Right cardiac atrium (tissue), 5 donors: ENCODE measurements at regions not wholly inside any gene's neighbourhood (a gene's known extent, or its start where the extent isn't known, plus 50 kb on each side); places are given as distances from the start of the nearest gene placed in this dataset.

Experiments used
- ATAC-seq, 2 donors: fragments of 200-7000 bp; cut with Tn5 transposase; one replicate each; pipeline versions ENCODE4 v1.8.0 to v1.9.1; 2020; ENCODE audit warnings: moderate library complexity in 2 of 2, mild to moderate bottlenecking in 1 of 2
- DNase-seq, 3 donors: peaks; one replicate each; pipeline ENCODE4 v3.0.0-alpha.2; 2020
- H3K27ac ChIP-seq: one replicate; pipeline ENCODE4 v1.5.1; 2013; ENCODE audit warnings: mild to moderate bottlenecking, low read length, control low read depth, moderate library complexity
- H3K27me3 ChIP-seq: one replicate; pipeline ENCODE4 v1.6.1; 2013; ENCODE audit not compliant: control insufficient read depth, insufficient read depth
- H3K4me1 ChIP-seq: one replicate; pipeline ENCODE4 v1.6.1; 2013; ENCODE audit warnings: low read length; ENCODE audit not compliant: control insufficient read depth, insufficient read depth
- H3K4me3 ChIP-seq: one replicate; pipeline ENCODE4 v1.5.1; 2013; ENCODE audit warnings: low read length, control low read depth
- H3K9me3 ChIP-seq: one replicate; pipeline ENCODE4 v1.6.1; 2013; ENCODE audit warnings: low read length; ENCODE audit not compliant: control insufficient read depth
- WGBS: extraction: QIAGEN DNeasy Blood & Tissue Kit; methylation state at CpG from one replicate; pipeline ENCODE4 v1.1.7; 2013; 5-methylcytosine and 5-hydroxymethylcytosine counted together
- intact Hi-C, 4 donors: fragments of 100-400 bp; cut with DNase I; formaldehyde crosslinking; loops; one replicate each; pipeline versions ENCODE4 v1.11.0 to v1.14.0; 2022 to 2023
- donor health status: healthy with polysubstance abuse.
- donor health status: DM: no; HTN: yes; CAD: no.
- donor health status: DM: no; HTN: no; CAD: no.
- donor health status: DM: no; HTN: yes; CAD: no; lungs with severe emphysema.
- donor health status: DM: yes; HTN: yes; CAD: no.

DNA sequence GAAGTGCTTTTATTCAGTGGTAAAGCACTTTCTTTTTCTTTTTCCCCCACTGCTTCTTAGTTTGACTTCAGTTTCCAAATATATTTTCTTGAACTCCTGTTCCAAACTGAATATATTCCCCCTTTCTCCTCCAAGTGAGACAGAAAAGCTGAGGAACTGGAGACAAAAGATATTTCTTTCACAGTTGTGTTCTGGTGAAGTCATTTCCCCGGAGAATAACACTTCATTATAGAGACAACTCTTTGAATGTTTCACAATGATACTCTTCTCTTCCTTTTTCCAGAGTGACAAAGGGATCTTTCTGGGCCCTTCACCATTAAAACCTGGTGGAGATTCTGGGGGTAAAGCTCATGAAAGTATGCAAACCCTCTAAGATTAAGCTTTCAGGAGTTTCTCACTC, 860.8 kb upstream of the SLITRK5 start:
- ATAC-seq = no peak
- H3K9me3 ChIP-seq = no peaks in the 10 kb centered on the region
- H3K27me3 ChIP-seq = no peaks in the 10 kb centered on the region
- H3K4me3 ChIP-seq = no peak overlapping the region
- no peak for DNase-seq
- H3K27ac ChIP-seq = no peak overlapping the region
- H3K4me1 ChIP-seq = no peaks in the 10 kb centered on the region
- intact Hi-C loops = no loop called here
- WGBS = 70% methylated on average over 1 of the region's 1 CpG

DNA sequence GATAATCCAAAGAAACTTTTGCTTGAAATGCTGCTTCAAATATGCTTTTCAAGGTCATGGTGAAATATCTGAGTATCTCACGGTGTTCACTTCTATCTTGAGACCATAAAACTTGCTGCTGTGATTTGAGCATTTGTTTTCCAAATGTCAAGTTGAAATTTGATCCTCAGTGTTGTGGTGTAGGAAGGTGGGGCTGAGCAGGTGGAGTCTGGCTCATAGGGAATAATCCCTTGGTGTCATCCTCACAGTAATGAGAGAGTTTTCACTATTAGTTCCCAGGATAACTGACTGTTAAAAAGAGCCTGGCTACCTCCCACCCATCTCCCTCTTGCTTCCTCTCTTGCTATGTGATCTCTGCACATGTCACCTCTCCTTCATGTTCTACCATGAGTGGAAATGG, 858.0 kb upstream of the SLITRK5 start:
- Histone ChIP-seq H3K27me3 (no peaks in the 10 kb centered on the region), H3K27ac (no peak overlapping the region), H3K9me3 (no peaks in the 10 kb centered on the region), H3K4me1 (no peaks in the 10 kb centered on the region), H3K4me3 (no peak overlapping the region)
- whole genome bisulfite sequencing = 53% methylated on average over 1 of the region's 1 CpG
- ATAC-seq (no peak), DNase-seq (no peak)
- intact Hi-C loops = no loop called here

DNA sequence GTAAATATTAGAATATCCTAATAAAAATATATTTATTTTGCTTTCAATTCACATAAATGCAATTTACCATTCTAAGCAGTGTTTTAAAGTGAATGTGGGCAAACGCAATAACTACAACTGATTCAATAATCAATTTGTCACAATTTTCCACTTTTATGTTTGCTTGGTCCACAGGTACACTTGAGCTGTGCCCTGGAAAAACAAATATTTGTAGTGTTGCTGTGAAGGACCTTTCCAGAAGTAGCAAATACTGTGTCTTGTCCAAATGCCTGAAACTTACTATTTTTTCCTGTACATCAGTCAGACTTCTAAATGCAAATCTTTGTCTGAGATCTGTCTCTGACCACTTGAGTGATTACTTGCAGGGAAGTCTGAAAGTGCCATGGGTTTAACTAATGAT, 845.8 kb upstream of the SLITRK5 start:
- no peaks in the 10 kb centered on the region for H3K27me3 ChIP-seq
- no peaks in the 10 kb centered on the region for H3K4me1 ChIP-seq
- WGBS = 86% methylated on average over 1 of the region's 1 CpG
- no peak overlapping the region for H3K4me3 ChIP-seq
- intact Hi-C loops = no loop called here
- H3K9me3 ChIP-seq = no peaks in the 10 kb centered on the region
- H3K27ac ChIP-seq = no peak overlapping the region
- ATAC-seq (no peak), DNase-seq (no peak)

DNA sequence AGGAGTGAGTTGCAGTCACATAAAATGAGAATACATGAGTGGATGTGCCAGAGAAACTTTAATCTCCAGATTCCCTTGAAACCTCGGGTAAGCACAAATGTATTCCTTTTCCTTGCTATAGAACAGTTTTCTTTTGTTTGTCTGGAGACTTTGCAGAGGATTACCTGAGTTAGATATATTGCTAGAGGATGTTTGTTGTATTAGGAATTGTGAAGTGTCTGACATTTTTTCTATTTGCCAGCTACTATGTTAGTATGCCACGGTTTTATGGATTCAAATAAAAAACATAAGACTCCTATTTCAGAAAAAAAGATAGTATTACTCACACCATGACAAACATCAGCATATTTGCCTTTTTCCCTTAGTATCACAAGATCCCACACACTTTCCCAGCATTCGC, 844.9 kb upstream of the SLITRK5 start:
- Histone ChIP-seq H3K4me3 (no peak overlapping the region), H3K4me1 (no peaks in the 10 kb centered on the region), H3K27ac (no peak overlapping the region), H3K27me3 (no peaks in the 10 kb centered on the region), H3K9me3 (no peaks in the 10 kb centered on the region)
- WGBS = 75% methylated on average over 3 of the region's 3 CpGs
- DNase-seq (no peak), ATAC-seq (no peak)
- intact Hi-C loops = no loop called here

DNA sequence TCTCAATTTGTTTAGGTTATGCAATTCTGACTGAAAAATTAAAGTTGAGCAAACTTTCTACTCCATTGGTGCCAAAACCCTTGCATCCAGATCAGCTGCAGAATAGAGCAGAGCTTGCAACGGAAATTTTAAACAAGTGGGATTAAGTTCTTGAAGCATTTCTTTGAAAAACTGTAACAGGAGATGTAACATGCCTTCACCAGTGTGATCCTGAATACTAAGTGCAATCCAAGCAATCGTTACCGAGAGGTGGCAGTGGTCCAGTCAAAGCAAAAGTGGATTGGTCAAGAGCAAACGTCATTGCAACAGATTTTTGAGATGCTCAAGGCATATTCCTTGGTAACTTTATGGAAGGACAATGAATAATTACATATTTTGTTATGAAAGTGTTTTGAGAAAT, 841.1 kb upstream of the SLITRK5 start:
- H3K4me1 ChIP-seq = no peaks in the 10 kb centered on the region
- no peaks in the 10 kb centered on the region for H3K27me3 ChIP-seq
- intact Hi-C loops = no loop called here
- 55% methylated on average over 4 of the region's 4 CpGs for WGBS
- no peaks in the 10 kb centered on the region for H3K9me3 ChIP-seq
- no peak for ATAC-seq
- H3K27ac ChIP-seq = no peak overlapping the region
- H3K4me3 ChIP-seq = no peak overlapping the region
- DNase-seq = no peak

DNA sequence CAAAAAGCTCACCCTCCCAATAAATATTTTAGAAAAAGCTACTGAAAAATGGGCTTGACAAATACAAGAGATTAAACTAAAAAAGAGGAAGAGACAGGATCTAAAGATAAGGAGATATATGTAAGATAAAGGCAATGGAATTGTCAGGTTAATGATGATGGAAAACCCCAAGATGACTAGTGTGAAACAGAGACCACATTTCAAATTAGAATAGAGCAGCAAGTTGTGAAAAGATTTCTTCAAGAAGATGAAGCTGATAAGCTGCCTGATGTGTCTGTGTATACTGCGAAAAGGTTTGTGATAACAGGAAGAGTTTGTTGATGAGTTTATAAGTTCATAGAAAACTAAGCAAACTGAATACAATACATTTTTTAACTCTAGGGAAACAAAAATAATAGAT, 840.1 kb upstream of the SLITRK5 start:
- intact Hi-C loops = no loop called here

DNA sequence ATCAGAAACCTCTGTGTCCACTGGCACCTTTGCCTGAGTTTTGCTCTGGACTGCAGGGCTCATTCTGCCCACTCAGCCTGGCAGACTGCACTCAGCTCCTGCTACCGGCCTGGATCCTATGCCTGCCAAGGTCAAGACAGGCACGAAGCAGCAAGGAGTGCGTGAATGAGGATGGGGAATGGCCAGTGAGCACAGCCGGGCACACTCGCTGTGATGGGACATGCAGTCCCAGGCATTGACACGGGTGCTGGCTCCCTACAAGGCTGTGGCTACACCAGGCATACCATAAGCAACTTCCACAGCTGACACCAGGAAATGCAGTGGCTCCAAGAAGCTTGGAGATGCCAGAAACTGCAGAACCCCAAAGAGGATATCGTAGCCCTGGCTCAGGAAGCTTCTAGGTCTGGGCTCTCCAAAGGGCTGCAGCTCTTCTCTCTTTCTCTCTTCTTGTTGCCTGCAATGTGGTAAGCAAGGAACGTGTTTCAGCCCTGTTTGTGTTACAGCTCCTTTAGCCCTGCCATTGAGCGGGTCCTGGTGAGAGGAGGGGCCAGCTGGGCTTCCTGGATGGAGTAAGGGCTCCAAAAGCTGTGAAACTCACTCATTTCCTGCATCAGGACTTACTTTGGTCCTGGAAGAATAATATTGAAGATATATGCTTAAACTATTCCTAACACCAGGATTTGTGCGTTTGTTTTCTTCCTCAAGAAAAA, 832.6 kb upstream of the SLITRK5 start:
- H3K27me3 ChIP-seq = no peaks in the 10 kb centered on the region
- H3K4me1 ChIP-seq = no peaks in the 10 kb centered on the region
- intact Hi-C loops = no loop called here
- H3K9me3 ChIP-seq = no peaks in the 10 kb centered on the region
- DNase-seq (no peak), ATAC-seq (no peak)
- 77% methylated on average over 10 of the region's 10 CpGs for WGBS
- no peak overlapping the region for H3K4me3 ChIP-seq
- H3K27ac ChIP-seq = no peak overlapping the region

More for the DNA sequence above, 840.1 kb upstream of the SLITRK5 start:
- WGBS = 58% methylated on average over 1 of the region's 1 CpG
- H3K27ac ChIP-seq = no peak overlapping the region
- no peaks in the 10 kb centered on the region for H3K9me3 ChIP-seq
- H3K4me3 ChIP-seq = no peak overlapping the region
- no peaks in the 10 kb centered on the region for H3K4me1 ChIP-seq
- DNase-seq = no peak
- H3K27me3 ChIP-seq = no peaks in the 10 kb centered on the region
- ATAC-seq = no peak

DNA sequence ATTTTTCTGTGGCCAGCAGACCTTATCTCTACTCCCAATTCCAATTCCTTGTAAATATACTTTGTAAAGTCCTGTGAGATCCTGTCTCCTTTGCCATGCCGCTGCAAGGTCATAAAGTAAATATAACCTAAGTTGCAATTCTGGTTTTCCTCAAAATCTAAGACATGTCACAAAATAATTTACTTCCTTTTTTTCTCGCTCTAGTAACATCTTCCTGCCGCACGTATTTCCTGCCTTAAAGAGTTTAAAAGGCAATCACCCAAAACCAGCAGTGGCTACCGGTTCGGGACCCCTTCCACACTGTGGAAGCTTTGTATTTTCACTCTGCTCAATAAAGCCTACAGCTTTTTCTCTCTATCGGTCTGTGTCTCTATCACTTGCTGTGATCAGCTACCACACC, 832.0 kb upstream of the SLITRK5 start:
- Histone ChIP-seq H3K4me3 (no peak overlapping the region), H3K4me1 (no peaks in the 10 kb centered on the region), H3K9me3 (no peaks in the 10 kb centered on the region), H3K27ac (no peak overlapping the region), H3K27me3 (no peaks in the 10 kb centered on the region)
- ATAC-seq (no peak), DNase-seq (no peak)
- intact Hi-C loops = no loop called here
- WGBS = 75% methylated on average over 7 of the region's 7 CpGs

DNA sequence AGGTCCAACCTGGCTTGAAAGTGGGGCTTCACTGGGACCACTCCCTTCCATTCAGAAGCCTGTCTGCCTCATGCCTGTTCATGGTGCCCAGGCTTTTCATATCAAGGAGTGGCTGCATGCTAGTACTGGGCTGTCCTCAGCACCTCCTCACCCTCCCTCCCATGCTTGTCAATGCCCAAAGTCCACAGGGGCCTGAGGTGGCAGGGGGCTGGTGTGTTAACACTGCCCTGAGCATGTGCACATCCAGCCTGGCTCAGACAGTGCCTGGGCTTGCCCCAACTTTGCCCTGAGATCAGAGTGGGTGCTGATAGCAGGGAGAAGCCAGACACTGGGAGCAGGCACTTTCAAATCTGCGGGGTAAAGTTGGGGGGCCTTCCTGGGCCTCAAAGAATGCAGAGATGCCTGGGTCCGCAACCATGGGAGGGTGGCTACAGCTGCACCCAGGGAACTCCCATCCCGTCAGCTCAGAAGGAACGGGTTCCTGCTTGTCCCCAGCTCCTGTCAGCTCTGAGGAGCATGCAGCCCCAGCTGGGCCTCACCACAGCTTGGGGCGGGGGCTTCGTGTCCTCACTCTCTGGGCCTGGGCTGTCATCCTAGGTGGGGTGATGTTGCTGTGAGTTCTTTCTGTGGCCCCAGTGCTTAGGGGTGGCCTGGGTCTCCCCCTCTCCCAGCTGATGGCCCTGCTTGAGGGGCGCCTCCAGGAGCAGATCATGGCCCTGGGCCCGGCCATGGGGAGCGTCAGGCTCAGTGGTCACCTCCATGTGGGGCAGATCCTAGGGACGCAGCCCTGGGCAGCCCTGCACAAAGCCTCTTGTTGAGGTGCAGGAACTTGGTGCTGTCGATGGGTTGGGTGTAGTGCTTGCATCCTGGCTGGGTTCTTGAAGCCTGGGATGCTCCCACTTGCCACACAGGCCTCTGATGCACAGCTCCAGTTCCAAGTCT, 830.6 kb upstream of the SLITRK5 start:
- no peak overlapping the region for H3K27ac ChIP-seq
- no peaks in the 10 kb centered on the region for H3K27me3 ChIP-seq
- no peak overlapping the region for H3K4me3 ChIP-seq
- WGBS = 86% methylated on average over 11 of the region's 11 CpGs
- no peaks in the 10 kb centered on the region for H3K4me1 ChIP-seq
- no peaks in the 10 kb centered on the region for H3K9me3 ChIP-seq
- DNase-seq (peak in 1 of 3 donors; percentile 29), ATAC-seq (no peak)
- intact Hi-C loops = no loop called here

DNA sequence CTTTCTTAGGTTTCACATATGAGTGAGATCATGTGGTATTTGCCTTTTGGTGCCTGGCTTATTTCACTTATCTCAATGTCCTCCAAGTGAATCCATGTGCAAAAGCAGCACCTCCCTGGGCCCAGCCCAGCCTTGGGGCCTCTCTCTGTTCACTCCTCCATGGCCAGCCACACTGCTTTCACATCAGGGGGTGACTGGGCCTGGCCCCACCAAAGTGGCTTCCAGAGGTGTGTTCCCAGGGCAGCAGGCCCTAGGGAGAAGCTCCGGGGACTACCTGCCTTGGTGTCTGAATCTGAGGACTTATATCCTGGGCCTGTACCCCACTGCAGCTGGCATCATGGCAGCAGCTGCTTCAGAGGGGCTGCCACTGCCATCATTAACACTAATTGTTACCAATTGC, 829.9 kb upstream of the SLITRK5 start:
- intact Hi-C loops = no loop called here
- Histone ChIP-seq H3K9me3 (no peaks in the 10 kb centered on the region), H3K4me3 (no peak overlapping the region), H3K4me1 (no peaks in the 10 kb centered on the region), H3K27ac (no peak overlapping the region), H3K27me3 (no peaks in the 10 kb centered on the region)
- no peak for ATAC-seq
- no peak for DNase-seq
- 81% methylated on average over 1 of the region's 1 CpG for WGBS

DNA sequence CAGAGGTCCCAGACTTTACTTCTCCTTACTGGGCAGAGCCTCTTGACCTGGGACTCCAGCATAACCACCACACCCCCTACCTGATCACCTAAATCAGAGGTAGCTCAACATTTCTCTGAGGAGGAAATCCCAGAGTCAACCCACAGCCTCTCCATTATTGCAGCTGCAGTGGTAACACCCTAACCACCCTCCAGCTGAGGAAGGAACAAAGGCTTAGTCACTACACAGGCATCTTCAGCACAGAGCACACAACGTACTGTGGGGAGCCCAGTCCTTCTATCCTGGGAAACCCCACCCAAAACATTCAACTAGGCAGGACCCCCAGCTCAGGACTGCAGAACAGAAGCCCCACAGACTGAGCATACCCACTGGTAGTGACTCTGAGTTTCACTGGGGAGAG, 824.7 kb upstream of the SLITRK5 start:
- no peaks in the 10 kb centered on the region for H3K27me3 ChIP-seq
- no peaks in the 10 kb centered on the region for H3K4me1 ChIP-seq
- WGBS = 53% methylated on average over 1 of the region's 1 CpG
- DNase-seq = no peak
- no peak overlapping the region for H3K4me3 ChIP-seq
- H3K27ac ChIP-seq = no peak overlapping the region
- H3K9me3 ChIP-seq = no peaks in the 10 kb centered on the region
- intact Hi-C loops = no loop called here
- no peak for ATAC-seq
